Osteoblast (primary cell): ENCODE measurements at regions not wholly inside any gene's neighbourhood (a gene's known extent, or its start where the extent isn't known, plus 50 kb on each side); places are given as distances from the start of the nearest gene placed in this dataset.
A peak's percentile ranks its signal among the peaks of the same experiment; 100 is the strongest.

ENCODE experiments used
- DNase-seq: peaks from one replicate; pipeline ENCODE4 v3.0.0; 2011; ENCODE audit warnings: low spot score, mixed read lengths; ENCODE audit not compliant: insufficient read length; ENCODE audit errors: missing footprints
- H2AFZ ChIP-seq: 2 replicates; pipeline ENCODE4 v1.6.0; 2011; ENCODE audit warnings: mild to moderate bottlenecking, low read length
- H3K27ac ChIP-seq: 2 replicates; pipeline ENCODE4 v1.5.1; 2011; ENCODE audit warnings: mild to moderate bottlenecking, low read depth, low read length, moderate library complexity
- H3K27me3 ChIP-seq: 2 replicates; pipeline ENCODE4 v1.6.0; 2012; ENCODE audit warnings: mild to moderate bottlenecking, control low read depth, inconsistent platforms, low read length, moderate library complexity; ENCODE audit not compliant: insufficient read depth
- H3K36me3 ChIP-seq: 2 replicates; pipeline ENCODE4 v1.5.1; 2011; ENCODE audit warnings: mild to moderate bottlenecking, low read length, control low read depth, moderate library complexity; ENCODE audit not compliant: insufficient read depth
- H3K4me1 ChIP-seq: 2 replicates; pipeline ENCODE4 v1.5.1; 2011; ENCODE audit warnings: mild to moderate bottlenecking, low read length, control low read depth, moderate library complexity; ENCODE audit not compliant: insufficient read depth
- H3K4me2 ChIP-seq: 2 replicates; pipeline ENCODE4 v1.6.0; 2011; ENCODE audit warnings: mild to moderate bottlenecking, low read length; ENCODE audit not compliant: insufficient read depth
- H3K4me3 ChIP-seq: fragments of 200-600 bp; sonication (generic); 3 replicates; pipeline ENCODE4 v1.5.1; 2012; ENCODE audit warnings: mild to moderate bottlenecking, low read length, inconsistent platforms; ENCODE audit not compliant: insufficient read depth
- H3K79me2 ChIP-seq: 2 replicates; pipeline ENCODE4 v1.6.0; 2012; ENCODE audit warnings: mild to moderate bottlenecking, low read length, control low read depth, inconsistent platforms; ENCODE audit not compliant: insufficient read depth
- H3K9me3 ChIP-seq: 2 replicates; pipeline ENCODE4 v1.5.1; 2011; ENCODE audit warnings: low read depth, low read length, control low read depth
- H4K20me1 ChIP-seq: 2 replicates; pipeline ENCODE4 v1.6.0; 2012; ENCODE audit warnings: mild to moderate bottlenecking, low read length, control low read depth; ENCODE audit not compliant: insufficient read depth
- CTCF ChIP-seq: IDR thresholded peaks from 2 replicates; pipeline ENCODE4 v1.5.1; 2011; ENCODE audit warnings: mild to moderate bottlenecking, low read depth, low read length, moderate library complexity; ENCODE audit errors: extremely low read depth

- H4K20me1 ChIP-seq = no peaks in the 10 kb centered on the region
- no peak overlapping the region for H3K4me3 ChIP-seq
- H3K27ac ChIP-seq = no peak overlapping the region
- H3K79me2 ChIP-seq = no peaks in the 10 kb centered on the region
- H3K9me3 ChIP-seq = no peaks in the 10 kb centered on the region
- no peaks in the 10 kb centered on the region for H3K36me3 ChIP-seq
- DNase-seq = no peak
- no peaks in the 10 kb centered on the region for H3K4me1 ChIP-seq
- no peak overlapping the region for H3K4me2 ChIP-seq
- TF ChIP-seq CTCF = no peak
- H2AFZ ChIP-seq = no peak overlapping the region
- H3K27me3 ChIP-seq = no peaks in the 10 kb centered on the region
These were observed 262.1 kb upstream of the FBXO33 start for GRCh38 chr14:39694341-39694740.

GRCh38 chr14:39683691-39684260 is 251.5 kb upstream of the FBXO33 start:
- H3K27me3 ChIP-seq = no peaks in the 10 kb centered on the region
- no peak for TF ChIP-seq CTCF
- no peak overlapping the region for H3K4me2 ChIP-seq
- H3K79me2 ChIP-seq = no peaks in the 10 kb centered on the region
- H3K27ac ChIP-seq = no peak overlapping the region
- H3K9me3 ChIP-seq = no peaks in the 10 kb centered on the region
- peak overlapping the region; percentile 15 for H2AFZ ChIP-seq
- DNase-seq = no peak
- H3K36me3 ChIP-seq = no peaks in the 10 kb centered on the region
- no peak overlapping the region for H3K4me3 ChIP-seq
- H3K4me1 ChIP-seq = no peaks in the 10 kb centered on the region
- H4K20me1 ChIP-seq = no peaks in the 10 kb centered on the region

GRCh38 chr14:39682582-39682981 is 250.3 kb upstream of the FBXO33 start:
- TF ChIP-seq CTCF = no peak
- Histone ChIP-seq H3K36me3 (no peaks in the 10 kb centered on the region), H3K27me3 (no peaks in the 10 kb centered on the region), H3K9me3 (no peaks in the 10 kb centered on the region), H3K4me2 (no peak overlapping the region), H2AFZ (no peak overlapping the region), H3K4me3 (no peak overlapping the region), H3K79me2 (no peaks in the 10 kb centered on the region), H3K27ac (no peak overlapping the region), H3K4me1 (no peaks in the 10 kb centered on the region), H4K20me1 (no peaks in the 10 kb centered on the region)
- no peak for DNase-seq

- Histone ChIP-seq H3K36me3 (no peaks in the 10 kb centered on the region), H3K27ac (no peak overlapping the region), H3K79me2 (no peaks in the 10 kb centered on the region), H3K4me2 (no peak overlapping the region), H4K20me1 (no peaks in the 10 kb centered on the region), H3K4me3 (no peak overlapping the region), H3K9me3 (no peaks in the 10 kb centered on the region), H3K4me1 (no peaks in the 10 kb centered on the region), H2AFZ (no peak overlapping the region), H3K27me3 (no peaks in the 10 kb centered on the region)
- no peak for TF ChIP-seq CTCF
- no peak for DNase-seq
These were observed 249.7 kb upstream of the FBXO33 start for GRCh38 chr14:39681782-39682399.
